ENCODE measurements at regions not wholly inside any gene's neighbourhood (a gene's known extent, or its start where the extent isn't known, plus 50 kb on each side); places are given as distances from the start of the nearest gene placed in this dataset.

- Histone ChIP-seq H3K4me2 (ENCODE audit: insufficient read depth, low read length) (no peak overlapping the region), H2AFZ (ENCODE audit: low read depth, low read length) (no peak overlapping the region), H3K9me1 (replicated peaks; ENCODE audit: control insufficient read depth, extremely low read depth, insufficient read depth, low read length) (no peaks in the 10 kb centered on the region), H3K36me3 (ENCODE audit: control insufficient read depth in 2 of 2, extremely low read depth in 1 of 2, insufficient read depth in 2 of 2, low read length in 2 of 2) (no peaks in the 10 kb centered on the region), H3K9me3 (replicated peaks; ENCODE audit: control insufficient read depth, insufficient read depth, low read length) (no peaks in the 10 kb centered on the region), H3K4me3 (replicated peaks in 1 of 3; ENCODE audit: insufficient read depth in 1 of 3, low read depth in 1 of 3, low read length in 3 of 3) (no peak overlapping the region), H3K9ac (replicated peaks; ENCODE audit: extremely low read depth, insufficient read depth, low read length) (no peak overlapping the region), H4K20me1 (replicated peaks; ENCODE audit: control insufficient read depth, extremely low read depth, insufficient read depth, low read length) (no peaks in the 10 kb centered on the region), H3K27me3 (ENCODE audit: control insufficient read depth in 2 of 2, insufficient read depth in 2 of 2, low read length in 2 of 2) (no peaks in the 10 kb centered on the region), H3K4me1 (ENCODE audit: control insufficient read depth, extremely low read depth, insufficient read depth, low read length) (no peaks in the 10 kb centered on the region), H3K27ac (ENCODE audit: insufficient read depth, low read depth, low read length) (no peak overlapping the region), H3K79me2 (ENCODE audit: control insufficient read depth, insufficient read depth, low read length) (no peaks in the 10 kb centered on the region)
- CTCF ChIA-PET: no interaction called here
- DNase-seq (ENCODE audit: low read depth, low spot score): no peak
- POLR2A ChIA-PET: interaction anchor here (0.6 kb wide), 1 partner anchor 1378 kb away, joined by 3 read pairs; no protein-coding TSS in a partner anchor
- dilution Hi-C loops (cut with MboI; ENCODE audit: extremely low pct_ligation_motif_present, low sequenced_read_pairs) (no loop called here), intact Hi-C loops (cut with micrococcal nuclease) (no loop called here)
- TF ChIP-seq MYC (IDR thresholded peaks at IDR 0.05; ENCODE audit: low read depth, low read length): no peak
- TF ChIP-seq CTCF (IDR thresholded peaks at IDR 0.05; ENCODE audit: extremely low read depth in 1 of 2, insufficient read depth in 1 of 2, low read depth in 1 of 2, low read length in 2 of 2): no peak
- TF ChIP-seq FOS (IDR thresholded peaks at IDR 0.05; ENCODE audit: borderline replicate concordance, insufficient read depth, low read length): no peak
- TF ChIP-seq EZH2 (IDR thresholded peaks at IDR 0.05; ENCODE audit: borderline replicate concordance, low read depth, low read length, severe bottlenecking): no peak
- no peak for TF ChIP-seq MAX (IDR thresholded peaks at IDR 0.05; ENCODE audit: insufficient read depth, insufficient read length)
- no peak for TF ChIP-seq JUN (IDR thresholded peaks at IDR 0.05; ENCODE audit: borderline replicate concordance, insufficient read depth, insufficient read length, low read depth)
- no peak for TF ChIP-seq GATA2 (IDR thresholded peaks at IDR 0.05; ENCODE audit: insufficient read depth, insufficient read length, low read depth, low read length)
- TF ChIP-seq POLR2A (IDR thresholded peaks at IDR 0.05; ENCODE audit: low read depth, low read length): no peak
- TF ChIP-seq POLR2AphosphoS5 (IDR thresholded peaks at IDR 0.05; ENCODE audit: insufficient read depth, low read depth, low read length): no peak
- no peak for FAIRE-seq
- no TSS peak for BruUV-seq (replicated peaks)
Measured at GRCh38 chr12:3380200-3381043, 110.6 kb upstream of the PRMT8 start.
